KMS-11 (cell line): ENCODE measurements at regions not wholly inside any gene's neighbourhood (a gene's known extent, or its start where the extent isn't known, plus 50 kb on each side); places are given as distances from the start of the nearest gene placed in this dataset.

ENCODE experiments used
- H2AFZ ChIP-seq: fragments of 200-600 bp; sonication (generic); 2 replicates; pipeline ENCODE4 v1.6.1; 2016; ENCODE audit warnings: antibody characterized with exemption, mixed run types, low read depth
- H3K27ac ChIP-seq: fragments of 200-600 bp; sonication (generic); 2 replicates; pipeline ENCODE4 v1.6.1; 2016; ENCODE audit warnings: mild to moderate bottlenecking, mixed run types
- H3K27me3 ChIP-seq: fragments of 200-600 bp; sonication (generic); 2 replicates; pipeline ENCODE4 v1.6.1; 2017; ENCODE audit warnings: mild to moderate bottlenecking, low read depth, mixed run types, moderate library complexity; ENCODE audit not compliant: insufficient read depth
- H3K36me3 ChIP-seq: fragments of 200-600 bp; sonication (generic); 2 replicates; pipeline ENCODE4 v1.6.1; 2017; ENCODE audit warnings: mild to moderate bottlenecking, mixed run types; ENCODE audit not compliant: insufficient read depth
- H3K4me1 ChIP-seq: fragments of 200-600 bp; sonication (generic); 2 replicates; pipeline ENCODE4 v1.6.1; 2016; ENCODE audit warnings: mild to moderate bottlenecking, low read depth, mixed run types; ENCODE audit not compliant: poor library complexity, severe bottlenecking
- H3K4me2 ChIP-seq: fragments of 200-600 bp; sonication (generic); 2 replicates; pipeline ENCODE4 v1.7.0; 2016; ENCODE audit warnings: mild to moderate bottlenecking, mixed run types
- H3K4me3 ChIP-seq: fragments of 200-600 bp; sonication (generic); IDR thresholded peaks from 2 replicates; pipeline ENCODE4 v1.6.1; 2017; ENCODE audit warnings: low read depth, low read length, mixed read lengths; ENCODE audit not compliant: insufficient read depth
- H3K79me2 ChIP-seq: fragments of 200-600 bp; sonication (generic); 2 replicates; pipeline ENCODE4 v1.6.1; 2016; ENCODE audit warnings: low read depth, mixed run types; ENCODE audit not compliant: insufficient read depth
- H3K9ac ChIP-seq: fragments of 200-600 bp; sonication (generic); 2 replicates; pipeline ENCODE4 v1.6.1; 2016; ENCODE audit warnings: mild to moderate bottlenecking, mixed run types
- H4K20me1 ChIP-seq: fragments of 200-600 bp; sonication (generic); 2 replicates; pipeline ENCODE4 v1.6.1; 2016; ENCODE audit warnings: mild to moderate bottlenecking, mixed run types; ENCODE audit not compliant: insufficient read depth
- CTCF ChIP-seq: fragments of 200-600 bp; sonication (generic); conservative IDR thresholded peaks from 2 replicates; pipeline ENCODE4 v1.6.1; 2017; ENCODE audit warnings: low read depth, mild to moderate bottlenecking, antibody characterized with exemption, low read length, moderate library complexity, mixed read lengths

- H4K20me1 ChIP-seq: no peaks in the 10 kb centered on the region
- no peak overlapping the region for H3K4me2 ChIP-seq
- no peak overlapping the region for H3K9ac ChIP-seq
- no peak for TF ChIP-seq CTCF
- H3K79me2 ChIP-seq: no peaks in the 10 kb centered on the region
- H3K27ac ChIP-seq: no peak overlapping the region
- H3K36me3 ChIP-seq: no peaks in the 10 kb centered on the region
- no peaks in the 10 kb centered on the region for H3K27me3 ChIP-seq
- H3K4me1 ChIP-seq: no peaks in the 10 kb centered on the region
- H3K4me3 ChIP-seq: no peak overlapping the region
- no peak overlapping the region for H2AFZ ChIP-seq
These were observed 467.1 kb downstream of the LMO4 start for GRCh38 chr1:87795615-87796337.

DNA sequence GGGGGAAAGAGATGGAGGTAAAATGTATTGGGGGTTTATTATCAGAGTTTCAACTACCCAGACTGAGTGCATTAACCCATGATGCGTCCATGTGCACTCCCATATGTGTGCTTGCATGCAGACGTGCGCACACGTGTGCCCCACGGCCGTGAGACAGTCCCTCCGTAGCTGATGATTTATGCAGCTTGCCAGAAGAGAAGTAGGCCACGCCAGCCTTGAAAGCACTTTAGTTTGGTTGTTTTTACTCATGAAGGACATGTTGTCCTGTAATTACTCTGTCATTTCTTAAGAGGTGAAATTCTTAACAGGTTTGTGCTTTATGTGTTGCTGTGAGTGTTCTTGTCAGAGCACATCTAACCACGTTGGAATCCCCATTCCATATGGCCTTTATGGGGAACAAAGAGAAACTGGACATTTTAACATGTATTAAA, 467.8 kb downstream of the LMO4 start:
- no peak for TF ChIP-seq CTCF
- Histone ChIP-seq H3K4me1 (no peaks in the 10 kb centered on the region), H4K20me1 (no peaks in the 10 kb centered on the region), H3K9ac (no peak overlapping the region), H3K79me2 (no peaks in the 10 kb centered on the region), H2AFZ (no peak overlapping the region), H3K36me3 (no peaks in the 10 kb centered on the region), H3K27me3 (no peaks in the 10 kb centered on the region), H3K27ac (no peak overlapping the region), H3K4me2 (no peak overlapping the region), H3K4me3 (no peak overlapping the region)

DNA sequence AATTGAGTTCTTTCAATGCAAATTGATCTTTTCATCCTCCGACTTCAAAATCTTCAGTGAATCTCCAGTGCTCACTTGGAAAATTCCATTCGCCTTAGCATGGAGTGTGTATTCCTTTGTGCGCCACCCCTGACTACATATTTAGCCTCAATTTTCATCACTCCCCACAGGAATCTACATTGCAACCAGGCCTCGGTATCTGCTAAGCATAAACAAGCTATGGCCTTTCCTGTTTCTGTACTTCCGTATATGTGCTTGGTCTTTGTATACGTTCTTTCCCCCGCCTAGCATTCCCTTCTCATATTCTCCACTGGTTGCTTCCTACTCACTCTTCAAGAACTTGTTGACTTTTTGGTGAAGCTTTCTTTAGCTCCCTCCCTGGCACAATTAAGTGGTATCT, 470.8 kb downstream of the LMO4 start:
- TF ChIP-seq CTCF: no peak
- no peak overlapping the region for H3K4me3 ChIP-seq
- H3K27ac ChIP-seq: no peak overlapping the region
- no peaks in the 10 kb centered on the region for H3K4me1 ChIP-seq
- H3K9ac ChIP-seq: no peak overlapping the region
- no peaks in the 10 kb centered on the region for H4K20me1 ChIP-seq
- H3K79me2 ChIP-seq: no peaks in the 10 kb centered on the region
- H2AFZ ChIP-seq: no peak overlapping the region
- no peak overlapping the region for H3K4me2 ChIP-seq
- H3K27me3 ChIP-seq: no peaks in the 10 kb centered on the region
- H3K36me3 ChIP-seq: no peaks in the 10 kb centered on the region

GRCh38 chr1:87800006-87800405, 471.3 kb downstream of the LMO4 start:
- Histone ChIP-seq H3K9ac (no peak overlapping the region), H3K27ac (no peak overlapping the region), H3K4me2 (no peak overlapping the region), H3K79me2 (no peaks in the 10 kb centered on the region), H3K4me3 (no peak overlapping the region), H3K27me3 (no peaks in the 10 kb centered on the region), H2AFZ (no peak overlapping the region), H4K20me1 (no peaks in the 10 kb centered on the region), H3K36me3 (no peaks in the 10 kb centered on the region), H3K4me1 (no peaks in the 10 kb centered on the region)
- TF ChIP-seq CTCF: no peak
